ENCODE measurements at regions not wholly inside any gene's neighbourhood (a gene's known extent, or its start where the extent isn't known, plus 50 kb on each side); places are given as distances from the start of the nearest gene placed in this dataset.

DNA sequence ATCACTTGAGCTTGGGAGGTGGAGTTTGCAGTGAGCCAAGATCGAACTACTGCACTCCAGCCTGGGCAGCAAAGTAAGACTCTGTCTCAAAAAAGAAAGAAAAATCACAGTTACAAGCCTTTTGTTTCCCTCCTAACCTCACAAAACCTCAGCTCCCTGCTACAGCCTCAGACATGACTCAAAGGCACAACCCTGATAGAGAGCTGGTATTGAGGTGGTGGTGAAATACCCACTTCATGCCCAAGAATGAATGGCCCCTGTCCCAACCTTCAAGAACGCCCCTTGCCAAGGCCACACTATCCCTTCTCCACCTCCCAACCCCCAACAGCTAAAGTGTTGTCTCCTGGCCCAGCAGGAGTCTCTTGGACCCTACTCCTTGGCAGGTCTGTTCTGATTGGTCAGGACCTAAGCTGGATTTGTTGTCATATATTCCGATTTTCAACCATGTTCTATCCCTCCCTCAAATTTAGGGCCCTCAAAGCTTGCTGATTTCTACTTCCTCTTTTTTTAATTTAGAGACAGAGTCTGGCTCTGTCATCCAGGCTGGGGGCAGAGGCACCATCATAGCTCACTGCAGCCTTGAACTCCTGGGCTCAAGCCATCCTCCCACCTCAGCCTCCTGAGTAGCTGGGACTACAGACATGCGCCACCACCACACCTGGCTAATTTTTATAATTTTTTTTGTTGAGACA is 61.9 kb upstream of the BZW1 start:
- H4K20me1 ChIP-seq (ENCODE audit: insufficient read depth, low read length), result no peaks in the 10 kb centered on the region
- H2AFZ ChIP-seq (ENCODE audit: low read length), result no peak overlapping the region
- H3K79me2 ChIP-seq (ENCODE audit: insufficient read depth, low read depth, low read length), result no peaks in the 10 kb centered on the region
- no TSS peak for BruUV-seq (replicated peaks)
- intact Hi-C loops (cut with micrococcal nuclease; ENCODE audit: unreplicated experiment), result no loop called here
- no peak overlapping the region for H3K4me3 ChIP-seq (ENCODE audit: low read depth, low read length, poor library complexity, severe bottlenecking)
- H3K4me2 ChIP-seq (ENCODE audit: low read length), result no peak overlapping the region
- no peaks in the 10 kb centered on the region for H3K9me2 ChIP-seq (ENCODE audit: insufficient read depth, low read length)
- H3K9me3 ChIP-seq (ENCODE audit: low read length), result no peaks in the 10 kb centered on the region
- ChIA-PET POLR2A (no interaction called here), CTCF (ENCODE audit: unreplicated experiment) (no interaction called here)
- no peak overlapping the region for H3K27ac ChIP-seq (ENCODE audit: low read depth, low read length, poor library complexity, severe bottlenecking)
- H3K4me1 ChIP-seq (ENCODE audit: insufficient read depth, low read length, poor library complexity, severe bottlenecking), result no peaks in the 10 kb centered on the region
- no peaks in the 10 kb centered on the region for H3K36me3 ChIP-seq (ENCODE audit: insufficient read depth, low read length)
- no peak for DNase-seq (ENCODE audit: low spot score)
- no peak for TF ChIP-seq EZH2phosphoT487 (IDR thresholded peaks at IDR 0.05; ENCODE audit: borderline replicate concordance, low read depth, low read length)

DNA sequence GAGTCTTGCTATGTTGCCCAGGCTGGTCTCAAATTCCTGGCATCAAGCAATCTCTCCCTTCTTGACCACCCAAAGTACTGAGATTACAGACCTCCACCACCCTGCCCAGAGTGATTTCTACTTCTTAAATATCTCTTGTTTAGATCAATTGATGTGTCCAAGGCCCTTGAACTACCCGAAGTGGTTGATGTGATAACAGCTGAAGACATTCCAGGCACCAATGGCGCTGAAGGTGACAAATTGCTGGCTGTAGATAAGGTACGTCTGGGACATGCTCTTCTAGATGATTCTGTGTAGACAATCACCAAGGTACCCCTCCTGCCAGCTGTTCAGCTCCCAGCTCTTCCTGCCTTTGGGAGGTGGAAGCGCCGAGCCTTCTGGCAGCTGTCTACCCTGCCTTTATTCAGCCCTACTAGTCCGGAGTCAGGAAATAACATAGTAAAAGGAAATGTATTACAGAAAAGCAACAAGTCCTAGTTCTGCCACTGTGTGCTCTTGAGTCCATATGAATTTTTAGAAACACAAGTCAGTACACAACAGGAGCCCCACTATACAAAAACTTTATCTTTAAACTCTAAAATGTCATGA is 61.3 kb upstream of the BZW1 start:
- POLR2A ChIA-PET, result interaction anchor here (0.7 kb wide), 1 partner anchor 890 kb away, joined by 3 read pairs; no protein-coding TSS in a partner anchor
- H3K9me2 ChIP-seq (ENCODE audit: insufficient read depth, low read length), result no peaks in the 10 kb centered on the region
- H3K79me2 ChIP-seq (ENCODE audit: insufficient read depth, low read depth, low read length), result no peaks in the 10 kb centered on the region
- CTCF ChIA-PET (ENCODE audit: unreplicated experiment), result no interaction called here
- H3K9me3 ChIP-seq (ENCODE audit: low read length), result no peaks in the 10 kb centered on the region
- H2AFZ ChIP-seq (ENCODE audit: low read length), result no peak overlapping the region
- H3K4me1 ChIP-seq (ENCODE audit: insufficient read depth, low read length, poor library complexity, severe bottlenecking), result no peaks in the 10 kb centered on the region
- no peak for DNase-seq (ENCODE audit: low spot score)
- BruUV-seq (replicated peaks), result no TSS peak
- H3K4me3 ChIP-seq (ENCODE audit: low read depth, low read length, poor library complexity, severe bottlenecking), result no peak overlapping the region
- H4K20me1 ChIP-seq (ENCODE audit: insufficient read depth, low read length), result no peaks in the 10 kb centered on the region
- H3K4me2 ChIP-seq (ENCODE audit: low read length), result no peak overlapping the region
- H3K36me3 ChIP-seq (ENCODE audit: insufficient read depth, low read length), result no peaks in the 10 kb centered on the region
- H3K27ac ChIP-seq (ENCODE audit: low read depth, low read length, poor library complexity, severe bottlenecking), result no peak overlapping the region
- intact Hi-C loops (cut with micrococcal nuclease; ENCODE audit: unreplicated experiment), result no loop called here
- TF ChIP-seq, protein P1, sequence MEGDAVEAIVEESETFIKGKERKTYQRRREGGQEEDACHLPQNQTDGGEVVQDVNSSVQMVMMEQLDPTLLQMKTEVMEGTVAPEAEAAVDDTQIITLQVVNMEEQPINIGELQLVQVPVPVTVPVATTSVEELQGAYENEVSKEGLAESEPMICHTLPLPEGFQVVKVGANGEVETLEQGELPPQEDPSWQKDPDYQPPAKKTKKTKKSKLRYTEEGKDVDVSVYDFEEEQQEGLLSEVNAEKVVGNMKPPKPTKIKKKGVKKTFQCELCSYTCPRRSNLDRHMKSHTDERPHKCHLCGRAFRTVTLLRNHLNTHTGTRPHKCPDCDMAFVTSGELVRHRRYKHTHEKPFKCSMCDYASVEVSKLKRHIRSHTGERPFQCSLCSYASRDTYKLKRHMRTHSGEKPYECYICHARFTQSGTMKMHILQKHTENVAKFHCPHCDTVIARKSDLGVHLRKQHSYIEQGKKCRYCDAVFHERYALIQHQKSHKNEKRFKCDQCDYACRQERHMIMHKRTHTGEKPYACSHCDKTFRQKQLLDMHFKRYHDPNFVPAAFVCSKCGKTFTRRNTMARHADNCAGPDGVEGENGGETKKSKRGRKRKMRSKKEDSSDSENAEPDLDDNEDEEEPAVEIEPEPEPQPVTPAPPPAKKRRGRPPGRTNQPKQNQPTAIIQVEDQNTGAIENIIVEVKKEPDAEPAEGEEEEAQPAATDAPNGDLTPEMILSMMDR (conservative IDR thresholded peaks at IDR 0.05; ENCODE audit: low read length), result no peak
- TF ChIP-seq EZH2phosphoT487 (IDR thresholded peaks at IDR 0.05; ENCODE audit: borderline replicate concordance, low read depth, low read length), result no peak

- no peaks in the 10 kb centered on the region for H3K9me2 ChIP-seq (ENCODE audit: insufficient read depth, low read length)
- H3K9me3 ChIP-seq (ENCODE audit: low read length), result no peaks in the 10 kb centered on the region
- H3K36me3 ChIP-seq (ENCODE audit: insufficient read depth, low read length), result no peaks in the 10 kb centered on the region
- H3K4me1 ChIP-seq (ENCODE audit: insufficient read depth, low read length, poor library complexity, severe bottlenecking), result no peaks in the 10 kb centered on the region
- POLR2A ChIA-PET, result interaction anchor here (0.6 to 1.3 kb wide), 2 partner anchors 9 to 1948 kb away, joined by 3 to 4 read pairs; no protein-coding TSS in a partner anchor
- BruUV-seq (replicated peaks), result no TSS peak
- H3K4me3 ChIP-seq (ENCODE audit: low read depth, low read length, poor library complexity, severe bottlenecking), result no peak overlapping the region
- no peak overlapping the region for H2AFZ ChIP-seq (ENCODE audit: low read length)
- intact Hi-C loops (cut with micrococcal nuclease; ENCODE audit: unreplicated experiment), result no loop called here
- CTCF ChIA-PET (ENCODE audit: unreplicated experiment), result no interaction called here
- no peaks in the 10 kb centered on the region for H3K79me2 ChIP-seq (ENCODE audit: insufficient read depth, low read depth, low read length)
- no peak for DNase-seq (ENCODE audit: low spot score)
- no peak overlapping the region for H3K27ac ChIP-seq (ENCODE audit: low read depth, low read length, poor library complexity, severe bottlenecking)
- H4K20me1 ChIP-seq (ENCODE audit: insufficient read depth, low read length), result no peaks in the 10 kb centered on the region
- TF ChIP-seq, protein P1 (conservative IDR thresholded peaks at IDR 0.05; ENCODE audit: low read length), result no peak
- no peak for TF ChIP-seq EZH2phosphoT487 (IDR thresholded peaks at IDR 0.05; ENCODE audit: borderline replicate concordance, low read depth, low read length)
- H3K4me2 ChIP-seq (ENCODE audit: low read length), result no peak overlapping the region
Measured at GRCh38 chr2:200751786-200752185, 59.9 kb upstream of the BZW1 start.
